ENCODE measurements at regions not wholly inside any gene's neighbourhood (a gene's known extent, or its start where the extent isn't known, plus 50 kb on each side); places are given as distances from the start of the nearest gene placed in this dataset.

DNA sequence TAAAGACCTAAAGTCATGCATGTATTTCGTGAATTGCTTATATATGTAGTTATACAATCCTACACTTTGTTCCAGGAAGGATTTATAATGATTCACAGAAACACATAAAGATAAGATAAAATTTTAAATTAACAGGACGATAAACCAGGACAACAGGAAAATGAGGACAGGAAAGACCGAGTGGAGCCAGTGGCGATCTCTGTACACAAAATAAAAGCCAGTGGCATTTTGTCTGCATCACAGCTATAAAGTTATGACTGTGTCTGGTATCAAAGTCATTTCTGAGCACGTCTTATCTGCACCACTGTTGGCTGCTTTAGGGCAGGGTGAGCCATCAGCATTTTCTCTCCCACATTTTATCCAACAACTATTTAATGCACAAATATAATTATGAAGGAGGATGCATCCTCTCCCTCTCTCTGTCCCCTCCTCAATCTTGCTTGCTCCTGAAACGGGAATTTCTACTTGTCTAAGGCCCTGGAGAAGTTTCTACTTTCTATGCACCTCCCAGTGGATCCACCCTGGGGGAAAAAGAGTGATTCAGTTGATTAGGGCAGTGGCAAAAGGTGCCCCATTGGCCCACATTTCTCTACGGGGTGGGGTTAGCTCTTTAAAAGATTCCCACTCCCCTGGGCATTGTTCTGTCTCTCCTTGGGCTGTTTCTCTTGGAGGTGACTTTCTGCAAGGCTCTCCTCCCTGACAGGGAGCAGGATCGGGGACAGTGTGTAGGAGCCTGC, 159.4 kb upstream of the UBE2E1 start:
- TF ChIP-seq CTCF (IDR thresholded peaks at IDR 0.05), result no peak
- no peak for TF ChIP-seq EP300 (IDR thresholded peaks at IDR 0.05)
- no peak for TF ChIP-seq POLR2A (IDR thresholded peaks at IDR 0.05)
- TF ChIP-seq POLR2AphosphoS5 (IDR thresholded peaks at IDR 0.05), result no peak
